ENCODE measurements at regions not wholly inside any gene's neighbourhood (a gene's known extent, or its start where the extent isn't known, plus 50 kb on each side); places are given as distances from the start of the nearest gene placed in this dataset.

DNA sequence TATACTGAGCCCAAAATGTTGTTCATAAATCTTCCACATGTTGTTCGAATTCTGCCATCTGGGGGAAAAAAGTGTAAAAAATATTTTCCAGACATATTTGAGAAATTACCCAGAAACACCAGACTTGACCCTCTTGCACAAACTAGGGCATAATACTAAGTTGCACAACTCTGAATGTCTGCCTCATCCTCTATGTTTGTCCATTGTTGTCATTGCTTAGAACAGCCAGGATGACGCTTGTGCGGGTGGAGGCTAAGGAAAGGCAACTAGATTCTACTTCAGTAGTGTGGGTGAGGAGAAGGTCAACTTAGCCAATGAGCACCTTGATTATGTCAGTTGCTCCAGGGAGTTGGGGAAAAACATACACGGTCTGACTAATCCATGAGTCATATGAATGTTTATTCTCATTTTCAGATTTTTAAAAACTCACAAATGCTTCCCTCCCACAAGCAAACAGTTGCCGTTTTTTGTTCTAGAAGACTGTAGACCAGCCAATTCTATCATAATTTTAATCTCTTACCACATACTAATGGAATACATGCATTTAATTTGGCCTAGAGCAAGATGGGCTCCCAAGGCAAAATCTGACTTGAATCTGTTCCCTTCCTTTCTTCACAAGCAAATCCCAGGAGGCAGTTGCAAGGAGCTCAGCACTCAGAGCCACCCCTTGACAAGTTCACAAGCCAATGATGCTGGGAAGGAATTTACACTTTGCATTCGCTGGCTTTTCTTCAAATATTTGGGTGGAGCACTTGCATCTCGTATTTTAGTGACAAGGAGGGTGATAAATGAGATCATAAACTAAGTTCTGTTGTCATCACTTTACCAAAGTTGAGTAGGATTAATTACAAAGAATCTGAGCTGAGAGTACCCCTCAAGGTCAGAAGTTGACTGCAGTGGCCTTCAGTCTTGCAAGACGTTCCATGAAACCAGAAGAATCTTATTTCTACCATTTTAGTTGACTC lies 163.2 kb upstream of the TWIST2 start:
- Mint-ChIP-seq H3K36me3 (ENCODE audit: low read depth) (no peaks in the 10 kb centered on the region), H3K9me3 (no peaks in the 10 kb centered on the region), H3K4me1 (ENCODE audit: low read depth) (peaks cover 12% of the 10 kb centered on the region), H3K27ac (no peak overlapping the region), H3K27me3 (ENCODE audit: low read depth) (peaks cover 11% of the 10 kb centered on the region), H3K4me3 (ENCODE audit: low read depth) (no peak overlapping the region)
- DNase-seq (ENCODE audit: low spot score) = no peak
- intact Hi-C loops (cut with micrococcal nuclease) = no loop called here

DNA sequence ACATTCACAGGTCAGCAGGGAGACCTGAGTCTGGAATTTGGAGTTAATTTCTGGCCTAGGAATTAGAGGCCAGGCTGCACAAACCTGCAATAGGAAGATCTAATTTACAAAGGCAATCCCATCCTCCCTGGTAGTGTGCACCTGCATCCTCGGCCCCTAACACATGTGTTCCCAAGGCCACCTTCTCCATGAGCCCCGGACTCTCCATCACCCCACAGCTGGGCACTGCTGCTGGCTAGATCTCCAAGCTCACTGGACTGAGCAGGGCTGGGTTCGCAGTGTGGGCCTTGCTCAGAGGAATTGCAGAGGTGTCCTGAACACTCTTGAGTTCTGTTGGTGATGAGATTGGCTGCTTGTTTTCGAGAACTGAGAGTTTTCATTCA lies 162.6 kb upstream of the TWIST2 start:
- H3K36me3 Mint-ChIP-seq (ENCODE audit: low read depth) = no peaks in the 10 kb centered on the region

DNA sequence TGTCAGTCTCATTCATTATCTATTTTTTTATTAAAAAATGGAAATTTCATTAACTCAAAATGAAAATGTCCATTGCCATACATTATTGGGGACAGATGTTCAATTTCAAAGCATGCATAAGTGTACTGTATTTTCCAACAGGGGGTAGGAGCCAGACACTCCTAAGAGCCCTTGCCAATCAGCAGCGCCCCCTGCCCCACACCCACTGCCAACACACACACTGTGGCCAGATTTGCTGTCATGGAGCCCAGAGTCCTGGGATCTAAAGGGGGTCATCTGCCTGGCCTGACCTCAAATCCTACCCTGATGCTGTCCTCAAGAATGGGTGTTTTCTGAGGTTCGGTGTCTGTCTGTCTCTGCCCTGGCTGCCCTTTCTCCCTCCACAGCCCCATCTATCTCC lies 162.2 kb upstream of the TWIST2 start:
- Mint-ChIP-seq H3K4me1 (ENCODE audit: low read depth) (peaks cover 12% of the 10 kb centered on the region), H3K9me3 (no peaks in the 10 kb centered on the region), H3K4me3 (ENCODE audit: low read depth) (no peak overlapping the region), H3K27me3 (ENCODE audit: low read depth) (peaks cover 8% of the 10 kb centered on the region), H3K27ac (no peak overlapping the region), H3K36me3 (ENCODE audit: low read depth) (no peaks in the 10 kb centered on the region)
- no peak for DNase-seq (ENCODE audit: low spot score)
- intact Hi-C loops (cut with micrococcal nuclease) = no loop called here

More for the DNA sequence above, 162.6 kb upstream of the TWIST2 start:
- Mint-ChIP-seq H3K27ac (no peak overlapping the region), H3K4me1 (ENCODE audit: low read depth) (peaks cover 12% of the 10 kb centered on the region), H3K9me3 (no peaks in the 10 kb centered on the region), H3K27me3 (ENCODE audit: low read depth) (peaks cover 8% of the 10 kb centered on the region), H3K4me3 (ENCODE audit: low read depth) (no peak overlapping the region)
- no peak for DNase-seq (ENCODE audit: low spot score)
- intact Hi-C loops (cut with micrococcal nuclease) = no loop called here

DNA sequence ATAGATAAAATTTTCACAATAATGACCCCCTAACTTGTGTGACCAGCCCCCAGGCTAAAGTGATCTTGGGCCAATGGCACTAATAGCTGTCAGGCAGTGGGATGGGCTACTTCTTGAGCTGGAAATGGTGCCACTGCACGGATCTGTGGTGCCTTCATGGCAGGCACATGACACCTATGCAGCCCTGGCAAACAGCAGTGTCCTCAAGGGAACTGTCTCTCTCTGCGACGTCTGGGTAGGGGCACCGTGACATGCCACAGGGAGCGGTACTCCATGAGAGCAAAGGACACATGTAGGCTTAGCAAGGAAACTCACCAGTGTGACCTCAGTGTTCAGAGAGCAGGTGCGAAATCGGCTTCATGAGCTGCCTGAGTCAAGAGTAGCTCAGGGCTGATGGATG lies 161.7 kb upstream of the TWIST2 start:
- Mint-ChIP-seq H3K27me3 (ENCODE audit: low read depth) (peaks cover 5% of the 10 kb centered on the region), H3K4me1 (ENCODE audit: low read depth) (peaks cover 12% of the 10 kb centered on the region), H3K27ac (no peak overlapping the region), H3K9me3 (no peaks in the 10 kb centered on the region), H3K4me3 (ENCODE audit: low read depth) (no peak overlapping the region), H3K36me3 (ENCODE audit: low read depth) (no peaks in the 10 kb centered on the region)
- DNase-seq (ENCODE audit: low spot score) = no peak
- intact Hi-C loops (cut with micrococcal nuclease) = no loop called here

DNA sequence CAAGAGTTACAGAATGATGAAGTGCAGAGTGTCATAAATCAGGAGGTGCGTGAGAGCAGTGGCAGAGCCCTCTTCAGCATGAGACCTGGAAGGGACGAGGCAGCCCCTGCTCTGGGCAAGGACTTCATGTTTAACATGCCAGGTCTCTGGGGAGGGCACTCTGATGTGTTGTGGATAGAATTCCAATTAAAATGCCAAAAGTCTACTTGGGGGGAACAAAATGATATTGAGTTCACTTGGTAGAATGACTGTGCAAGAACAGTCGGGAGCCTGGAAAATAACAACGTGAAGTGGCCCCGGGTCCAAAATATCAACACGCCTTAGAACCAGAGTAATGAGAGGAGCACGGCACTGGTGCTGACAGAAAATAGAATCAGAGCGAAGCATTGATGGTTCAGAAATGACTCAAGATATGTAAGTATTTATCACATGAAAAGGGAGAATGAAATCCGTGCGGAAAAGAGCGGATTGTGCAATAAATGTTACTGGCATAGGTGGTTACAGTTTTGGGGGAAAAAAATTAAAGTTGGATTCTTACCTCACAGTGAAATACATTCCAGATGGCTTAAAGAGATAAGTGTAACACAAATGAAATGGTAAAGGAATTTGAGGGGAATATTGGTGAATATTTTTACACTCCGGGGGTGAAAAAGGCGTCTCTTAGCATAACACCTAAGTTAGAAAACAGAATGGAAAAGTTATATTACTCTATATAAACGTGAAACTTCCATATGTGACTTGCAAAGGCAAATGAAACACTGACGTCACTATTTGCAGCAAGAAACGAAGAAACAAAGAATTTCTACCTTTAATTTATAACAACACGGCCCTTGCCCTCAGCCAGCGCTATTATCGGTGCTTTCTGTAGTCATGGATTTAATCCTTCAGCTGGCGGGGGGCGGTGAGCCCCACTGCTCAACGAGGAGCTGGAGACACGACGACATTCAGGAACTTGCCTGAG lies 159.4 kb upstream of the TWIST2 start:
- Mint-ChIP-seq H3K9me3 (no peaks in the 10 kb centered on the region), H3K36me3 (ENCODE audit: low read depth) (no peaks in the 10 kb centered on the region), H3K27ac (no peak overlapping the region), H3K4me1 (ENCODE audit: low read depth) (peaks cover 12% of the 10 kb centered on the region), H3K4me3 (ENCODE audit: low read depth) (no peak overlapping the region), H3K27me3 (ENCODE audit: low read depth) (peaks cover 2% of the 10 kb centered on the region)
- intact Hi-C loops (cut with micrococcal nuclease) = no loop called here
- no peak for DNase-seq (ENCODE audit: low spot score)

DNA sequence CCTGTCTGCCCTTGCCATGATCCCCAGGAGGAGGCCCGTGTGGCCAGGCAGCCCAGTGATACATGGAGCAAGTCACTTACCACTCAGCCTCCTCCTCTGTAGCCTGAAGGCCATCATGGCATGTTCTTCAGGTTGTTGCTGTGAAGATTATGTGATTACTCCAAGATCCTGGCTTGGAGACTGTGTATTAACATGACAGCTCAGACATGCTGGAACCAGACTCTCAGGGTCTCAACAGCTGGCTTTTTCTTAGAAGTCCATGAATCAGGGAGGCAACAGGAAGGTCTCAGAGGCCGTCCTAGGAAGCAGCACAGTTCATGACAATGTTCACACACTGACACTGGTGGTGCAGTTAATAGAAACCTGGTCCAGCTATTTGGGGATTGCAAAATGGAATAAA lies 158.6 kb upstream of the TWIST2 start:
- Mint-ChIP-seq H3K27me3 (ENCODE audit: low read depth) (peaks cover 2% of the 10 kb centered on the region), H3K27ac (no peak overlapping the region), H3K4me1 (ENCODE audit: low read depth) (peaks cover 11% of the 10 kb centered on the region), H3K4me3 (ENCODE audit: low read depth) (no peak overlapping the region), H3K9me3 (no peaks in the 10 kb centered on the region), H3K36me3 (ENCODE audit: low read depth) (no peaks in the 10 kb centered on the region)
- DNase-seq (ENCODE audit: low spot score) = no peak
- intact Hi-C loops (cut with micrococcal nuclease) = no loop called here

DNA sequence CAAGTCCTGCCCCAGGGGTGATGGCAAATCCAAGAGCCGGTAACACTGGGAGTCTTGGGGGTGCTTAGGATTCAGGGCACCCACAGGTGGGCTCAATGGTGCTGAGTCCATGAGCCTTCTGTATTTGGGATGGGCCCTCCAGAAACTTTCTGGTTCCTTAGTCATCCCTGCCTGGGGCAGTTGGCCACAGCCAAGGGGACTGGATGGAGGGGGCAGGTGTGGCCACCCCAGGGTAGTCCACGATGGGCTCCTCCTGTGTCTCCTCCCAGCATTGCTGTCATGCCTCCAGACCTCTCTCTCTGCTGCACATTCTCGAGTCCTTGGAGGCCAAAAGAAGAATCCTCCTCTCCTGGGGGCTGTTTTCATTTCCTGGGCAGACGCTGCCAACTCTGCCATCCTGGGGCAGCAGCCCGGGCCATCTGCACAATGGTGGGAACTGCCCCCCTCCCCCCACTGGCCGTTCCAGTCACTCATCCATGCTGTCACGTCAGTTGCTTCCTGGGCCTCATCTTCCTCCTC lies 158.0 kb upstream of the TWIST2 start:
- H3K27me3 Mint-ChIP-seq (ENCODE audit: low read depth) = peaks cover 2% of the 10 kb centered on the region
- intact Hi-C loops (cut with micrococcal nuclease) = no loop called here
- no peaks in the 10 kb centered on the region for H3K36me3 Mint-ChIP-seq (ENCODE audit: low read depth)
- H3K4me3 Mint-ChIP-seq (ENCODE audit: low read depth) = no peak overlapping the region
- H3K27ac Mint-ChIP-seq = no peak overlapping the region
- DNase-seq (ENCODE audit: low spot score) = no peak
- no peaks in the 10 kb centered on the region for H3K9me3 Mint-ChIP-seq
- H3K4me1 Mint-ChIP-seq (ENCODE audit: low read depth) = peaks cover 5% of the 10 kb centered on the region

DNA sequence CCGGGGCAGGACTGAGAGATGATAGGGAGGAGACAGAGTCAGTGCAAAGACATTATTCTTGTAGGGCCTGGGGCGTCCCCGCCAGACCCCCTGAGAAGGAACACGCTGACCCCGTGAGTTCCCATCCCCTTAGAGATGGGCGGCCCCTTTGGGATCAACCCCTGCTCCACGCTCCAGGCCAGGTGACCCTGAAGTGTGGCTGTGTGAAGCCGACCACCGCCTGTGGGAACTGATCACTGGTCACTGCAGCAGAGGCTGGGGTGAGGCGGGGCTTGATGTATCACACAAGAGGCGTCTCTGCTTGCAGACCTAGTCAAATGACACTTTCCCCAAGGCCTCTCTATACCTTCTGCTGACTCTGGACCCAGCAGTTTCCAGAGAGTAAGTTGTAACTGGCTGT lies 157.4 kb upstream of the TWIST2 start:
- Mint-ChIP-seq H3K36me3 (ENCODE audit: low read depth) (no peaks in the 10 kb centered on the region), H3K9me3 (no peaks in the 10 kb centered on the region), H3K27ac (no peak overlapping the region), H3K27me3 (ENCODE audit: low read depth) (peaks cover 2% of the 10 kb centered on the region), H3K4me1 (ENCODE audit: low read depth) (peaks cover 2% of the 10 kb centered on the region), H3K4me3 (ENCODE audit: low read depth) (no peak overlapping the region)
- intact Hi-C loops (cut with micrococcal nuclease) = no loop called here
- DNase-seq (ENCODE audit: low spot score) = no peak

DNA sequence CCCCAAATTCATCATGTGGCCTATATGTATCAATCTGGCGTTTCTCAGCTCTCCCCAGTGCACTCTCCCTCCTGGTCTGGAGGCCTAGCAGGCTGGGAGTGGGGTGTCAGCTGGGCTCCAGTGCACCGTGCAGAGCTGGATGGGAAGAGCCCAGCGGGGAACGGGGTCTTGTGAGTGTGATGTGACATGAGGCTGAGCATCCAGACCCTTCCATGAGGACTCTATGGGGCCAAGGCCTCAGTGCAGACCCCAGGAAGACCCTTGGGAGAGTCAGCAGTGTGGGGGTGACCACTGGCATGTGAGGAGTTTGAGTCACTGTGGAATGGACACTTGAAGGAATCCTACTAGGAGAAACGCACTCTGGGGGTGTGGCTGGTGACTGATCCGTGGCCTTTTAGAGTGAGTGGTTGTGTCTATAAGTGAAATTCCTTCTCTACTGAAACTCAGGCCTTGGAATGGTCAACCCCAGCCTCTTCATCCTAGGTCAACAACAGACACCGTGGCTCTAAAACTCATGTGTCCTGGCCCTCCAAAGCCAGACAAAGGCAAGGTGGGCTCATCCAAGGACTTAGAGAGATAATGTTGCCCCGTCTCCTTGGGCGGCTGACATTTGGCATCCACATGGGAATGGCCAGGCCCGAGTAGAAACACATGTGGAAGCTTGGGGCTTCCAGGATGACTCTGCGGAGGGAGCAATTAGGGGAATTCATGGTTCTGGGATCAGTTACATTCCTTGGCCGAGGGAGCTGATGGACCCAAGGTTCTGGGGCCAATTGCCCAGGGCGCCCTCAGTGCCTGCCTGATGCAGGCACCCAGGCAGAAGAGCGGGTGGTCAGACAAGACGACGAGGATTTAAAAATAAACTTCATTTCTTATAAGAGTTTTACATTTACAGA lies 156.0 kb upstream of the TWIST2 start:
- Mint-ChIP-seq H3K27me3 (ENCODE audit: low read depth) (no peaks in the 10 kb centered on the region), H3K36me3 (ENCODE audit: low read depth) (no peaks in the 10 kb centered on the region), H3K4me3 (ENCODE audit: low read depth) (no peak overlapping the region), H3K4me1 (ENCODE audit: low read depth) (no peaks in the 10 kb centered on the region), H3K9me3 (no peaks in the 10 kb centered on the region), H3K27ac (no peak overlapping the region)
- intact Hi-C loops (cut with micrococcal nuclease) = no loop called here
- no peak for DNase-seq (ENCODE audit: low spot score)

DNA sequence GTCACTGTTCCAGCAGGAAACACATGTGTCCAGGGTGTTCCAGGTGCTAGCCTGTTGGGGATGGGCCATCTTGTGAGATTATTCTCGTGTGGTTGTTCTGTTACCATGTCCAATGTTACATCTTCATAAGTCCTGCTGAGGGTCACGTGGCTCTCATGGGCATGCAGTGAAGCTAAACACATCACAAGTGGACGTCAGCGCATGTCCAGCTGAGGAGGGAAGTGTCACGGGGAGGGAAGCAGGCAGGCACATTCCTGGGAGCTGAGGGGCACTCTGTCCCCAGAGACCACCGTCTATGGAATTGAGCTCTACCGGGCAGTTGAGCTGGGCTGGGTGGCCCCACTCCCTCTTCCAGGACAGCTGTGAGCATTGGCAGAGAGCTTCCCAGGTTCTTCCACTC lies 155.3 kb upstream of the TWIST2 start:
- DNase-seq (ENCODE audit: low spot score) = no peak
- intact Hi-C loops (cut with micrococcal nuclease) = no loop called here
- Mint-ChIP-seq H3K36me3 (ENCODE audit: low read depth) (no peaks in the 10 kb centered on the region), H3K27ac (no peak overlapping the region), H3K27me3 (ENCODE audit: low read depth) (no peaks in the 10 kb centered on the region), H3K4me1 (ENCODE audit: low read depth) (no peaks in the 10 kb centered on the region), H3K4me3 (ENCODE audit: low read depth) (no peak overlapping the region), H3K9me3 (no peaks in the 10 kb centered on the region)

DNA sequence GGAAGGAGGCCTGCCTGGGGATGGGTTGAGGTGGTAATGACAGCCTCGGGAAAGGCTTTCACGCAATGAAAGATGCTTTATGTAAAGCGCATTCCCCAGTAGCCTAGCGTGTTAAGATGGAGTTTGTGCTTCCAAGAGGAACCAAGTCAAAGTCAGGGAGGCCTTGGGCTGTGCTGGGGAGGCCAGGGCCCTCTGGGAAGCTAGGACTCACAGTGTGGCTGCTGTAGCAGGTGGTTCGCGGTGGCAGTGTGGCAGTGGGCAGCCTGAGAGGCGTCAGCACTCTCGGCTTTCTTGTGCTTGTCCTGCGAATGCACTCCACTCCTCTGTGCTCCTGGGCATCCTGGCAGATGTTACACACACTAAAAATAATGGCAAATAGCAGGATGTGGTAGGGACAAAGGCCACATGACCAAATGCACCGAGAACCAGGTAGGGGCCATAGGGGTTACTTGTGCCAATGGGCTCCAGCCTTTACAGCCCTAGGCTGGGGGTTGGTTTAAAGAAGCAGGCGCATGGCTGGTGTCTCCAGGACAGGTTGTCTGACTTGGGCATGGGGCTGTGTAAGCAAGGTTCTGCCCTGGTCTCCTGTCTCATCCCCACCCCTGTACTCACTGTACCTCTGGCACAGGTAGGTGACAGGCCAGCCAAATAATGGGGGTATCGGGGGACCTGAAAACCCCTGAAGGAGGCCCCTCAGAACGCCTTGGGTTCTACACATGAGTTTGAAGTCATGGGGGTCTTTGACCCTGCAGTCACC lies 154.4 kb upstream of the TWIST2 start:
- no peak overlapping the region for H3K27ac Mint-ChIP-seq
- H3K9me3 Mint-ChIP-seq = no peaks in the 10 kb centered on the region
- H3K4me1 Mint-ChIP-seq (ENCODE audit: low read depth) = no peaks in the 10 kb centered on the region
- DNase-seq (ENCODE audit: low spot score) = no peak
- no peak overlapping the region for H3K4me3 Mint-ChIP-seq (ENCODE audit: low read depth)
- H3K27me3 Mint-ChIP-seq (ENCODE audit: low read depth) = no peaks in the 10 kb centered on the region
- H3K36me3 Mint-ChIP-seq (ENCODE audit: low read depth) = no peaks in the 10 kb centered on the region
- intact Hi-C loops (cut with micrococcal nuclease) = no loop called here

All from activated T-helper 2 cell treated with anti-CD3 and anti-CD28 coated beads, Interferon-gamma antibody, Interleukin-2, Interleukin-4, amounts not matched to agents 10 μg/mL and 5 μg/mL and 100 μg/mL, durations not matched to agents 14 hours and 24 hours and 36 hours (primary cell).